ENCODE measurements at regions not wholly inside any gene's neighbourhood (a gene's known extent, or its start where the extent isn't known, plus 50 kb on each side); places are given as distances from the start of the nearest gene placed in this dataset.
"Not testable (repeated sequence)": the region's sequence is repeated elsewhere in the genome, so short reads cannot be mapped to it uniquely, and the experiment has no call there.

- no peak overlapping the region for H3K9ac ChIP-seq (ENCODE audit: low read depth, low read length)
- H3K4me1 ChIP-seq (ENCODE audit: control insufficient read depth, insufficient read depth, low read length), result peaks cover 7% of the 10 kb centered on the region
Observed at GRCh38 chr7:130951303-130951975, 217.4 kb upstream of the KLF14 start.

GRCh38 chr7:130951976-130952876, 218.2 kb upstream of the KLF14 start:
- H3K27me3 ChIP-seq (ENCODE audit: control insufficient read depth, insufficient read depth, low read length), result no peaks in the 10 kb centered on the region
- H3K4me1 ChIP-seq (ENCODE audit: control insufficient read depth, insufficient read depth, low read length), result peaks cover 7% of the 10 kb centered on the region
- no peaks in the 10 kb centered on the region for H3K9me3 ChIP-seq (ENCODE audit: control insufficient read depth, insufficient read depth, low read length)
- no peaks in the 10 kb centered on the region for H3K36me3 ChIP-seq (ENCODE audit: control insufficient read depth, insufficient read depth, low read length)
- H3K4me3 ChIP-seq (ENCODE audit: low read depth, low read length), result no peak overlapping the region
- no peak overlapping the region for H3K9ac ChIP-seq (ENCODE audit: low read depth, low read length)

More at GRCh38 chr7:130951303-130951975, 217.4 kb upstream of the KLF14 start:
- Histone ChIP-seq H3K9me3 (ENCODE audit: control insufficient read depth, insufficient read depth, low read length) (no peaks in the 10 kb centered on the region), H3K4me3 (ENCODE audit: low read depth, low read length) (no peak overlapping the region), H3K27me3 (ENCODE audit: control insufficient read depth, insufficient read depth, low read length) (no peaks in the 10 kb centered on the region), H3K36me3 (ENCODE audit: control insufficient read depth, insufficient read depth, low read length) (no peaks in the 10 kb centered on the region)

DNA sequence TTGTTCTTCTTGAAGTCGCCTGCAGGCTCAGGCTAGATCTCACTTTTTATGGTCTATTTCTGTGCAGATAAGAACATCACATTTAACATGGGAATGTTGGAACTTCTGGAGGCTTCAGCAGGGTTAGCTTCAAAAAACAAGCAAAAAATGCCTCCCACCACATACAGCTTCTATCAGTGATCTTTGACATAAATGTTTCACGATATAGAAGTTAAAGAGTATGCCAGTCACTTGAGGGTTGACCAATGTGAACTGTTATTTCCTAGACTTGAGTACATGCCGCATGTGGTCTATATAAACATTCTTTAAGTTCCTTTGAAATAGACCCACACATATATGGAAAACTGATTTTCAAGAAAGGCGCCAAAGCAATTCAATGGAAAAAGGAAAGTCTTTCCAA, 219.2 kb upstream of the KLF14 start:
- peaks cover 7% of the 10 kb centered on the region for H3K4me1 ChIP-seq (ENCODE audit: control insufficient read depth, insufficient read depth, low read length)
- H3K36me3 ChIP-seq (ENCODE audit: control insufficient read depth, insufficient read depth, low read length), result no peaks in the 10 kb centered on the region
- no peaks in the 10 kb centered on the region for H3K9me3 ChIP-seq (ENCODE audit: control insufficient read depth, insufficient read depth, low read length)

DNA sequence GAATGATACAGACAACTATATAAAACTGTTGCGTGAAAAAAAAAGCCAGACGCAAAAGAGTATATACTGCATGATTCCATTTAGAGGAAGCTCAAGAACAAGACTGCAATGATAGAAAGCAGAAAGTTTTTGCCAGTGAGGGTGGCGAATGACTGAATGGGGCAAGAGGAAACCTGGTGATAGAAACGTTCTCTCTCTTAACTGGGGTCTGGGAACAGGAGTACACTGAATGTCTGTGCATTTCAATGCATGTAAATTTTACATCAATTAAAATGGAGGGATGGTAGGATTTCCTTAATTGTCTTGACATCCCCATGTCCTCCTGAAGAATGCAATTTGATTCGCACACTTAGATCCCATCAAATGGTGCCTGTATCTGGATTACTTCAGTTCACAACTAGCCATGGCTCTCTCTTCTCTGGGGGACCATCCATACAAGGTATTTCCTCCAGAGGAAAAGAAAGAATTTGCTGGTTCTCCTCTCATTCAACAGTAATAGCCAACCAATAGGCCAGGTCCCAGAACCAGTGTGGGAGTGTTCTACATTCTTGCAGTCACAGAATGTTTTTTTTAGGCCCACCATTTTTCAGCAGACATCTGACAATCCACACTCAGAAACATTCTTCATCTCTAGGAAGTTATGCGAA, 221.0 kb upstream of the KLF14 start:
- H3K9ac ChIP-seq (ENCODE audit: low read depth, low read length), result no peak overlapping the region
- H3K9me3 ChIP-seq (ENCODE audit: control insufficient read depth, insufficient read depth, low read length), result no peaks in the 10 kb centered on the region
- no peak overlapping the region for H3K4me3 ChIP-seq (ENCODE audit: low read depth, low read length)
- no peaks in the 10 kb centered on the region for H3K27me3 ChIP-seq (ENCODE audit: control insufficient read depth, insufficient read depth, low read length)
- H3K4me1 ChIP-seq (ENCODE audit: control insufficient read depth, insufficient read depth, low read length), result peaks cover 7% of the 10 kb centered on the region
- no peaks in the 10 kb centered on the region for H3K36me3 ChIP-seq (ENCODE audit: control insufficient read depth, insufficient read depth, low read length)

More for the DNA sequence above, 219.2 kb upstream of the KLF14 start:
- H3K27me3 ChIP-seq (ENCODE audit: control insufficient read depth, insufficient read depth, low read length), result no peaks in the 10 kb centered on the region
- no peak overlapping the region for H3K4me3 ChIP-seq (ENCODE audit: low read depth, low read length)
- H3K9ac ChIP-seq (ENCODE audit: low read depth, low read length), result no peak overlapping the region

DNA sequence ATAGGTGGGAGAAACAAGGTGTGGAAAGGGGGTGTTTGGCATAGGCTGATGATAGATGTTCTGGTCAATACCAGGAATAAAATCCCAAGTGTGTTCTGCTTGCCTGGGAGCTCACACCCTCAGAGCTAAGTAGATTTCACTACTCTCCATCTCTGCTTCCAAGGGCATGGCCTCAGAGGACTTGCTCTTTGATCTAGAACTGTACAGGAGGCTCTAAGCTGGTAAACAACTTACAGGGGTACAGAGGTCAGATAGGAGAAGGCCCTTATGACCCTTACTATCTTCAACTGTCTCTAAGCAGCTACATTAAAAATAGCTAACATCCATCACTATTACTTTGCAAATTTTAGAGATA, 221.5 kb upstream of the KLF14 start:
- no peak overlapping the region for H3K9ac ChIP-seq (ENCODE audit: low read depth, low read length)
- no peaks in the 10 kb centered on the region for H3K9me3 ChIP-seq (ENCODE audit: control insufficient read depth, insufficient read depth, low read length)
- peaks cover 7% of the 10 kb centered on the region for H3K4me1 ChIP-seq (ENCODE audit: control insufficient read depth, insufficient read depth, low read length)
- no peak overlapping the region for H3K4me3 ChIP-seq (ENCODE audit: low read depth, low read length)
- H3K36me3 ChIP-seq (ENCODE audit: control insufficient read depth, insufficient read depth, low read length), result no peaks in the 10 kb centered on the region
- H3K27me3 ChIP-seq (ENCODE audit: control insufficient read depth, insufficient read depth, low read length), result no peaks in the 10 kb centered on the region

- Histone ChIP-seq H3K9me3 (ENCODE audit: control insufficient read depth, insufficient read depth, low read length) (no peaks in the 10 kb centered on the region), H3K4me1 (ENCODE audit: control insufficient read depth, insufficient read depth, low read length) (peaks cover 7% of the 10 kb centered on the region), H3K9ac (ENCODE audit: low read depth, low read length) (no peak overlapping the region), H3K36me3 (ENCODE audit: control insufficient read depth, insufficient read depth, low read length) (no peaks in the 10 kb centered on the region), H3K27me3 (ENCODE audit: control insufficient read depth, insufficient read depth, low read length) (no peaks in the 10 kb centered on the region), H3K4me3 (ENCODE audit: low read depth, low read length) (no peak overlapping the region)
Observed at GRCh38 chr7:130956417-130957136, 222.6 kb upstream of the KLF14 start.

GRCh38 chr7:130957137-130957513, 223.1 kb upstream of the KLF14 start:
- Histone ChIP-seq H3K27me3 (ENCODE audit: control insufficient read depth, insufficient read depth, low read length) (no peaks in the 10 kb centered on the region), H3K4me3 (ENCODE audit: low read depth, low read length) (no peak overlapping the region), H3K36me3 (ENCODE audit: control insufficient read depth, insufficient read depth, low read length) (no peaks in the 10 kb centered on the region), H3K9ac (ENCODE audit: low read depth, low read length) (no peak overlapping the region), H3K9me3 (ENCODE audit: control insufficient read depth, insufficient read depth, low read length) (no peaks in the 10 kb centered on the region), H3K4me1 (ENCODE audit: control insufficient read depth, insufficient read depth, low read length) (peaks cover 3% of the 10 kb centered on the region)

DNA sequence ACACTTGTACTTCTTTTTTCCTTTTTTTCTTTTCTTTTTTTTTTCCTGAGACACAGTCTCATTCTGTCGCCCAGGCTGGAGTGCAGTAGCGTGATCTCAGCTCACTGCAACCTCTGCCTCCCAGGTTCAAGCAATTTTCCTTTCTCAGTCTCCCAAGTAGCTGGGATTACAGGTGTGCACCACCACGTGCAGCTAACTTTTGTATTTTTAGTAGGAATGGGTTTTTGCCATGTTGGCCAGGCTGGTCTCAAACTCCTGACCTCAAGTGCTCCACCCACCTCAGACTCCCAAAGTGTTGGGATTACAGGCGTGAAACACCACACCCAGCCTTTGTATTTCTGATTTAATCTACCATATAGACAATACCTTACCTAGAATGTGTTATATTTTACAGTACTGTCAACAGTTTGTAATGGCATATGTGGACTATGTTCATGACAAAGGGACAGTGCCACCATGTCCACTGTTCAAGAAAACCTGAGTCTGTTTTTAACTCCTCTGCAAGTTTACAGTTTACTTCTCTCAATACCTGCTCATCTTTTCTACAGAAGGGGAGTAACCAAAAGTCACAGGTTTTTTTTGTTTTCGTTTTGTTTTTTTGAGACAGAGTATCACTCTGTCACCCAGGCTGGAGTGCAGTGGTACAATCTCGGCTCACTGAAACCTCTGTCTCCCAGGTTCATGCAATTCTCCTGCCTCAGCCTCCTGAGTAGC, 223.9 kb upstream of the KLF14 start:
- H3K4me1 ChIP-seq (ENCODE audit: control insufficient read depth, insufficient read depth, low read length); H3K27me3 ChIP-seq (ENCODE audit: control insufficient read depth, insufficient read depth, low read length); H3K9ac ChIP-seq (ENCODE audit: low read depth, low read length); H3K4me3 ChIP-seq (ENCODE audit: low read depth, low read length); H3K9me3 ChIP-seq (ENCODE audit: control insufficient read depth, insufficient read depth, low read length); H3K36me3 ChIP-seq (ENCODE audit: control insufficient read depth, insufficient read depth, low read length): not testable (repeated sequence)

DNA sequence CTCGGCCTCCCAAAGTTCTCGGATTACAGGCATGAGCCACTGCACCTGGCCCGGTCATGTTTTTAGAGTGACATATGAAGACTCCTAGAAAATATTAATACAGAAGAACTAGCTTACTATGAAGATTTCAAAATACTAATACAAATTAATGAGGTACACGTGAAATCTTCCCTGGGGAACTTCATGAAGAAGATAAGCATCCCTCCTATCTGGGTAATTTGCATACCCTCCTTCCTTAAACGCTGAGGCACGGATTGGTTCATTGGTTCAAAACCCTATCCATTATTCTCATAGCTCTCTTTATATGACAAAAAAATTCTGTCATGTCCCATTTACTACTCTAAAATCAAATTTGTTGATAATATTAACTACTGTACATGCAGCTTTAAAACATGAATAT, 224.8 kb upstream of the KLF14 start:
- Histone ChIP-seq H3K36me3 (ENCODE audit: control insufficient read depth, insufficient read depth, low read length) (no peaks in the 10 kb centered on the region), H3K4me1 (ENCODE audit: control insufficient read depth, insufficient read depth, low read length) (peaks cover 7% of the 10 kb centered on the region), H3K9me3 (ENCODE audit: control insufficient read depth, insufficient read depth, low read length) (no peaks in the 10 kb centered on the region), H3K4me3 (ENCODE audit: low read depth, low read length) (no peak overlapping the region), H3K27me3 (ENCODE audit: control insufficient read depth, insufficient read depth, low read length) (no peaks in the 10 kb centered on the region), H3K9ac (ENCODE audit: low read depth, low read length) (no peak overlapping the region)

- H3K27me3 ChIP-seq (ENCODE audit: control insufficient read depth, insufficient read depth, low read length), result no peaks in the 10 kb centered on the region
- no peaks in the 10 kb centered on the region for H3K9me3 ChIP-seq (ENCODE audit: control insufficient read depth, insufficient read depth, low read length)
- H3K4me1 ChIP-seq (ENCODE audit: control insufficient read depth, insufficient read depth, low read length), result peaks cover 7% of the 10 kb centered on the region
- no peak overlapping the region for H3K9ac ChIP-seq (ENCODE audit: low read depth, low read length)
- H3K36me3 ChIP-seq (ENCODE audit: control insufficient read depth, insufficient read depth, low read length), result no peaks in the 10 kb centered on the region
- H3K4me3 ChIP-seq (ENCODE audit: low read depth, low read length), result no peak overlapping the region
Observed at GRCh38 chr7:130959743-130960207, 225.8 kb upstream of the KLF14 start.

Data from iPS-15b (cell line).